NCI-H2196 (cell line): ENCODE measurements at regions not wholly inside any gene's neighbourhood (a gene's known extent, or its start where the extent isn't known, plus 50 kb on each side); places are given as distances from the start of the nearest gene placed in this dataset.

Experiments
- DNase-seq: peaks from one replicate; lab custom pipeline; 2025; ENCODE audit not compliant: unreplicated experiment; lab: John Stamatoyannopoulos, UW

DNA sequence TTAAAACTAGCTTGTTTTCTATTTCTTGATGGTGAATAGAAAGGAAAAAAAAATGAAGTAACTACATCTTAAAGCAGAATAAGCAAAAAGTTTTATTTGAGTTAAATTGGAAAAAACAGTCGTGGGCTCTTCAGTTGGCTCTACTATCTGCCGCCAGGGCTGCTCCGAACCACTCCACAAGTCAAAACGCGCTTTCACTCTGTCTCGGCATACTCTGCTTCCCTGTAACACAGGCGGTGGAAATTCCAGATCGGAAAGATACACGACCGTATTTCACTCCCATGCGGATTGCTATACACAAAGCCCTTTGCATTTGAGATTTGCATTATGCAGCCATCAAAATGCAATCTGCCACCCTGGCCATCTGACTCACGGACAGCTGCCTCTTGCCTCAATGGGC is 505.6 kb downstream of the IRX1 start:
- no peak for DNase-seq

DNA sequence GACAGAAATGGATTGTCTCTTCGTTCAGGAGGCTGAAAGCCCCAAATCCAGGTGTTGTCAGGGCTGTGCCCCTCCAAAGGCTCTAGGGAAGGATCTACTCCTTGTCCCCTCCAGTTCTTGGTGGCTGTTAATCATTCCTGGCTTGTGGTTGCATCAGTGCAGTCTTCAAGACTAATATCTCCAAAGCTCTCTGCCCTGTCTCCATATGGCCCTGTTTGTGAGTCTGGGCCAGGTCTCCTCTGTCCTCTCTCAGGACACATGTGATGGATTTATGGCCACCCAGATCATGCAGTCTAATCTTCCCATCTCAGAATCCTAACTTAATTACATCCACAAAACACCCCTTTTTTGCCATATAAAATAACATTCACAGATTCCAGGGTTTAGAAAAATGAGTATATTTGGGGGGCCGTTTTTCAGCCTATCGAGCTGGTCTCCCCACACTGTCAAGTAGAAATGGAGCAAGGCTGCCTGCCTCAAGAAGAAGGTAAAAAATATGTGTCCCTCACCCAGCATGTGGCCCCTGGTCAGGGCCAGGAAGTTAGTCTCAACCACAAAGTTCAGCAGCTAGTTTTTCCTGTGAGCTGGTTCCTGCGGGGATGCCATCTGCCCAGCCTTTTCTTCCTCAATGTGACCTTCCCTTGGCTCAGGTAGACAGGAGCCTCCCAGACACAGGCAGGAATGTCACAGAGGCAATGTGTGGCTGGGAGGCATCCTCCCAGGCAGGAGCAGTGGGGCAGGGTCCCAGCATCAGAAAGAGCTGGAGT is 509.4 kb downstream of the IRX1 start:
- no peak for DNase-seq

DNA sequence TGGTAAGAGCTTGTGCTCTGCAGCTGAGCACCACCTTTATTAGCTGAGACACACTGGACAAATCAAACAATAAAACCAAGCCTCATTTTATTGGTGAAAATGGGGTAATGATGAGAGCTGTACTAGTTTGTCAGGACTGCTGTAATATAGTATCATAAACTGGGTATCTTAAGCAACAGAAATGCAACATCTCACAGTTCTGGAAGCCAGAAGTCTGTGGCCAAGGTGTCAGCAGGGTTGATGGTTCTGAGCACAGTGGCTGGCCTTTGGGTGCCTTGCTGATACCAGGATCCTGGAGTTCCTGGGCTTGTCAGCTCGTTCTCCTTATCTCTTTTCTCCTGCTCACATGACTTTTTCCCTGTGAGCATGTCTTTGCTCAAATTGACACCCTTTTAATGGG is 513.1 kb downstream of the IRX1 start:
- no peak for DNase-seq

DNA sequence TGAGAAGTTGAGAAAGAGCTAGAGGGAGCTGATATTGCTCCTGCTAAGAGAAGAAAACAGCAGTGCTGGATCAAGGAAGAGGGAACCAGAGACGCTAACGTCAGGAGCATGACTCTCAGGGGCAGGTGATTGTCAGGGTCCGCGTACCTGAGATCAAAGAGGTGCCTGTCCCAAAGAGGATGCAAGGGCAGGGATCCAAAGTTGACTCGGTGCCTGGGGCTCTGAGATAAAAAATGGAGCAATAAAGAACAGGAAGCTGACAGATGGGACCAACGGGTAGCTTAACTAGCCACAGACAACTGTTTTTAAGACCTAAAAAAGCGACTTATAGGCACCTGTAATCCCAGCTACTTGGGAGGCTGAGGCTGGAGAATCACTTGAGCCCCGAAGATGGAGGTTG is 517.8 kb downstream of the IRX1 start:
- DNase-seq, result no peak

DNA sequence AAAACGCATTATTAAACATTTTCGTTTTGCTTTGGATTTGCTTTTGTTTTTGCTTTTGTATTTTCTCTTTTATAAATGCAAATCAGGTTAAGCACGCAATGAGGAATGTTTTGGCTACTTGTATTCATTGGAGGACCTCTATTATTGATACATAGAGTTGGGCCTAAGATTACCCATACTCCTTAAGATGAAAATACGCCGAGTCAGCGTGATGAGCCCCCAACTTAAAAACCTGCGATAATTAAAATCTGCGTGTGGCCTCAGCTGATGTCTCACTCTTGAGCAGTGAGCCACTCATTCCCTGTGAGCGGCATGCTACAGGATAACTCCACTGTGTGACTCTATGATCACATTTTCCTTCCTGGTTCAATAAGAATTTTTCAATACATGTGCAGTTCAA is 518.3 kb downstream of the IRX1 start:
- DNase-seq, result no peak

DNA sequence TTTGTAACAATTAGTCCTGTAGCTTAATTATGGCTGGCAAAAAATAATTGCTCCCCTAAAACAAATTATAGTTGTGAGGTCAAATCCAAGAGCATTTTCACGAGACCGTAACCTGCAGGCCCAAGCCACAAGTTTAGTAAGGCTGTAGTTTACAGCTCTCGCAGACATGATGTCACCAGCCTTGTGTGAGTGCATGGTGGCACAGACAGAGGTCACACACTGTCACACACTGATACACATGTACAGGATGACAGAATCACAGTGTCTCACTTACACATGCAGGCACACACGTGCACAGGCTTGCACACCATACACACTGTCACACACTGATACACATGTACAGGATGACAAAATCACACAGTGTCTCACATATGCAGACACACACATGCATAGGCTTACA is 518.8 kb downstream of the IRX1 start:
- DNase-seq, result no peak

DNA sequence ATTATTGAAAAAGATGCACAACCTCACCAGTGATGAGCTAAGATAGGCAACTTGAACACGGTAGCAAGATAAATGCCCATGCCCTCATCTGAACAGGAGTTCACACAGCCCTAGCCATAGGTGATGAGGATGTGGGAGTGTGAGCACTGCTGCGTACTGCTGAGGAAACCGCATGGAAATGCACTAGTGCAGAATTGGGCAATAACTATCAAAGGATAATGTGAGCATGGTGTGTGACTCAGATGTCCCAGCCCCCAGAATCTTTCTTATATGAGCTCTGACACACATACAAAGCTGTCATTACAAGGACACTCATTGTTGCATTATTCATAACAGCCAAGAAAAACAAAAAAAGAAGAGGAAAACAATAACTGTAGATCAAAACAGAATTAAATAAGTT is 521.2 kb downstream of the IRX1 start:
- no peak for DNase-seq

DNA sequence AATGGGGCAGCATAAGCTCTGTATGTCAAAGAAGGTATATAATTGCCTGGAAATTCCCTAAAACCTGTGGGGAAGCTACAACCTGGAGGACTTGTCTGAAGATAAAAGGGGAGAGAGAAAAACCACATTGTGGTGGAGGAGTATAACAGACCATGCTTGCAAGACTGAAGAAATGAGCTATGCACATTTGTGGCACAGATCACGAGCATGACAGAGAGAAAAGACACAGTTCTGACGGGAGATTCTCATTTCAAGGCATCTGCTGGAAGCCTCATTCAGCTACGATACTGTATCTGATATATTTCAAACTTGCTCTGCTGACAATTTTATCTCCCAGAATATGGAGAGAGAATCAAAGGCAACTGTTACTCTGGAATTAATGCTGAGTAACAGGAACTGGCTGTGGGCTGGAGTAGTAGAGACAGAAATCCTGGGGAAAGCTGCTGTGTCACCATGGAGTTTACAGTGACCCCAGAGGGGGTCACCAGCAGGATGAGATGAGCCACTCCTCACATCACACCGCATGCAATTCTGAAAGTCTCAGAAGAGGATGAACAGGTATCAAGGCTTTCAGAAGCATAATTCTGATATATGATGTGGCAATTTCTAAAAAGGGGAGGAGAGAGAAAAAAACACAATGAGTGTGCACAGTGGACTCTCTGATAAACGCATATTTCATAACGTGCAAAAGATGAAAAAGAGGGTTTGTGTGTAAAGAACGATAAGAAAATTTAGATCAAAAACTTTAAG is 528.8 kb downstream of the IRX1 start:
- DNase-seq, result no peak

DNA sequence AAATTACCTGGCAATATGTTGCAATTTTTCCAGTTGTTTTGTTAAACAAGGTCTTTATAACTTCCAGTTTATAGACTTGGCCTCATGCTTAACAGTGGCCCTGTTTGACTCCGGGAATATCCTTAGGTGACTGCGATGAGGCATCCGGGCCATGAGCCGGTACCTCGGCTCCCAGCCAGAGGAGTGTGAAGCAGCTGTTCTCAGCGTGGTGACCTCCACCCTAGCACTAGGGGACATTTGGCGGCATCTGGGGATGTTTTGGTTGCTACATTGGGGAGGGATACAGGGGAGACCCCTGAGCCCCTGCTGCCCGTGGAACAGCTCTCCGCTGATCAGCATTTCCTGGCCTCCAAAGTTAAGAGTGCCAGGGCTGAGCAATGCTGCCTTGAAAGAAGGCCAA is 533.4 kb downstream of the IRX1 start:
- no peak for DNase-seq

DNA sequence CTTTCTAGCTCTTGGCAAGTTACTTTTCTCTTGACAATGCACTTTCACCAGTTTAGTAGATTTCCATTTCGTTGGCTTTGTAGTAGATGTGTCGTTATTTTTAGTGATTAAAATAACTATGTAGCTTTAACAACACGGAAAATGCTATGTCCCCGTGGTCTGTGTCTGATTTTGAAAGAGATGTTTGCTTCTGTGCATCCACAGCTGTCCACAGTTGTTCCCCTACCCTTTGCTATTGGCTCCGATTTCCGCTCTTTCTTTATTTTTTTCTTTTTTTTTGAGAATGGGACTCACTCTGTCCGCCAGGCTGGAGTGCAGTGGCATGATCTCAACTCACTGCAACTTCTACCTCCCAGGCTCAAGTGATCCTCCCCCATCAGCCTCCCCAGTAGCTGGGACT is 533.9 kb downstream of the IRX1 start:
- DNase-seq, result no peak

DNA sequence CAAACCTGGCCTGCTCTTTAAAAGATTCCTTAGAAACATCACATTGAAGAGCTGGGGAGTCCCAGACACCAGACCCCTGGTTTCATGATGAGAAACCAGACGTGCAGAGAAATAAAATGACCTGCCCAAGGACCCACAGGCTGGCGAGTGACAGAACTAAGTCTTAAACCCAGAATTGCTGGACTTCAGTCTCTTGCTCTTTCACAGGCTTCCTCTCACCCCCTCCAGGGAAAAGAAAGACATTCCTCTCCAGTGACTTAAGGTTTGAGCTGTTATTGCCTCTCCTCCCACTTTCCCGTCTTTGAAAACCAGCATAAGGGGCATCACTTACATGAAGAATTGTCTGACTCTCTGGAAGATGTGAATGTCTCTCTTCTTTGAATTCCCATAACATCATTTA is 535.2 kb downstream of the IRX1 start:
- no peak for DNase-seq

DNA sequence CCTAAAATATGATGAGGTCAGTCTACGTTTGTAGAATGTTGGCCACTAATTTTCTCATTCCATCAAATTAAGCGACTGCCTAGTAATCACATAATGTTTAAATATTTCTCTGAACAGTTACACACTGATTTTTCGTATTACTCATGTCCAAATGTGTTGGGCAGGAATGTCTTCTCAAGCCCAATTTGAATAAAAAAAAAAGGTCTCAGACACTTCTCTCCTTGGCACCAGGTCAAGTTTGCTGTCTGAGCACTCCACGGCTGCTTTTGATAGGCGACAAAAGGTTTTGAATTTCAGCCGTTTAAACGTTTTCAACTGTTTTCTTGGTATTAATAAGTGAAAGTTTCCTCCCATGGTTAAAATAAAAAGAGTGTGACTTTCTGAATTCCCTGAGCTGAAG is 542.1 kb downstream of the IRX1 start:
- no peak for DNase-seq

DNA sequence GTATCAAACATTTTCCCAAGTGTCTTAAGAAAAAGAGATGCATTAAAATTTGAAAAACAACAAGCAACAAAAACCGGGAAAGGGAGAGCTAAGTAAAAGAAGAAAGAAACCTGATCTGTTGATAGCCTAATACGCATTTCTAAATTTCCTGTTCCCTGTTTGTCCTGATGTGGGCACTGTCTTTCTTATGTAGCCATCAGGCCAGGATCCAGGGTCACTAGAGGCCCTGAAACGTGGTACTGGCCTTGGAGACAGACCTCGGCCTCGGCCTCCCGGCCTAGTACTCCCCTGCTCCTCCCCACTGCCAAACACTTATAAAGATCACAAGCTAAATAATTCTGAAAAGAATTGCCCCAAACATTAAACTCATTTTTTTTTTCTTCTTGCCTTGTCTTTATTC is 547.2 kb downstream of the IRX1 start:
- DNase-seq, result no peak

DNA sequence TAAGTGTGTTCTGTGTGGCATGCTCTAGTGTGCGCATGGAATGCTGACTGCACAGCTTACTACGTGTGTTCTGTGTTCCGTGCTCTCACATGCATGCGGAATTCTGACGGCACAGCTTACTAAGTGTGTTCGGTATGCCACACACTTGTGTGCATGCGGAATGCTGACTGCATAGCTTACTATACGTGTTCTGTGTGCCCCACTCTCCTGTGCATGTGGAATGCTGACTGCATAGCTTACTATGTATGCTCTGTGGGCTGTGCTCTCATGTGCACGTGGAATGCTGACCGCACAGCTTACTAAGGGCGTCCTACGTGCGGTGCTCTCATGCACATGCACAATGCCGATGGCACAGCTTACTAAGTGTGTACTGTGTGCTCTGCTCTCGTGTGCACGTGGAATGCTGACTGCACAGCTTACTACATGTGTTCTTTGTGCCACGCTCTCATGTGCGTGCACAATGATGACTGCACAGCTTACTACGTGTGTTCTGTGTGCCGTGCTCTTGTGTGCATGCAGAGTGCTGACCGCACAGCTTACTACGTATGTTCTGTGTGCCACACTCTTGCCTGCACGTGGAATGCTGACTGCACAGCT is 548.9 kb downstream of the IRX1 start:
- DNase-seq, result no peak

DNA sequence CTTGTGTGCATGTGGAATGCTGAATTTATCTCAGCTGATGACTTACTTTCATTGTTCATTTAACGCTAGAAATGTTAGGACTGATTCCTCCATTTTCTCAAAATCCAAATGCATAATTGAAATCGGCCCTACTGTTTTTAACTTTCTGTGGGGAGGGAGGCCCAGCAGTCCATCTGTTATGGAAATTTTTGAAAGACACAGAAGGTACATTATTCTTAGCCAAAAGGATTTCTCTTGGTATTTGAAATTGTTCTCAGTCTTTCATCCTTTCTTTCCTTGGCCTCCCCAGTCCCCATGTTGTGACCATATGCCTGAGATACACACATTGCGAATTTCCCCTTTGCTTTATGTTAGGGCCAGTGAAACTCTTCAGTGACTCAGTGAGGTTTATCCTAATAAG is 549.9 kb downstream of the IRX1 start:
- DNase-seq, result no peak

DNA sequence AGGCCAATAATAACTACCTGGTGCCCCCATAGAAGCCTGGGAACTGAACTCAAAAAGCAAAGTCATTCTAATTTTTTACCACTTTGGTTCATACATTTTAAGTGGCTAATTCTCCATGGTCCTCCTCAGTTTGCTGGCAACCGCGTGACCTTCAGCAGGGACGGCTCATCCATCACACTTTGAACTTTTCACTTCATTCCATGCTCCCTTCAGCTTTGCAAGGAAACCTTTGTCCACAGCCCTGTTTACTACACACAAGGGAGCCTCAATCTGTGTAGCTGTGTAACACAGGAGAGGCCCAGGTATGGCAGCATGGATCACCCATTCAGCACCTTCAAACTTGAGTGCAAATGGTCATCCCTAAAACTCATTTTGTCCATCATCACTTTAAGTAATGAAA is 552.4 kb downstream of the IRX1 start:
- DNase-seq, result no peak

DNA sequence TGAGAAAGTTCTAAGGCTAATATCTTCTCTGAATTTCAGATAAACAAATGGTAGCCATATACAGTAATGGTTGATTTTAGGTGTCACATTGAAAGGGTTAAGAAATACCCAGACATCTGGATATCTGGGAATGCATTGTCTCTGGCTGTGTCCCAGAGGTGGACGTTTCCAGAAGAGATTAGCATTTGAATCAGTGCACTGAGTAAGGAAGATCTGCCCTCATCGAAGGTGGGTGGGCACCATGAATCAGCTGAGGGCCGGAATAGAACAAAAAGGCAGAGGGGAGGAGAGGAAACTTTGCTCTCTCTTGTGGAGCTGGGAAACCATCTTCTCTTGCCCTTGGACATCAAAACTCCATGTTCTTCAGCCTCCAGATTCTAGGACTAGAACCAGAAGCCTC is 554.4 kb downstream of the IRX1 start:
- no peak for DNase-seq

DNA sequence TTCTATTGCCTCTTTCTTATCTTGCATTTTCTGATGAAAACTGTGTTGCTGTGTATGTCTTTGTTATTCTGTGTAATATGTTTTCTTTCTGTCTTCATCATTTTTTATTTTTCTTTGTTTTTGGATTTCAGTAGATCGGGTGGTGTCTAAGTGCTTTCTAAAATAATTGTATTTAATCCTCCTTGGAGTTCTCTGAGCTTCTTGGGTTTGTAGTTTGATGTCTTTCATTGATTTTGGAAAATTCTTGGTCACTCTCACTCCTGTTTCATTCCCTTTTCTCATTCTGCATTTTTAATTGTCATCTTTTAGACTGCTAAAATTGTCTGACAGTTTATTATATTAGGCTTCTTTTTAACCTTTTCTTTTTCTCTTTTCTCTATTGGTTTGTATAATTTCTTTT is 560.5 kb downstream of the IRX1 start:
- DNase-seq, result no peak

DNA sequence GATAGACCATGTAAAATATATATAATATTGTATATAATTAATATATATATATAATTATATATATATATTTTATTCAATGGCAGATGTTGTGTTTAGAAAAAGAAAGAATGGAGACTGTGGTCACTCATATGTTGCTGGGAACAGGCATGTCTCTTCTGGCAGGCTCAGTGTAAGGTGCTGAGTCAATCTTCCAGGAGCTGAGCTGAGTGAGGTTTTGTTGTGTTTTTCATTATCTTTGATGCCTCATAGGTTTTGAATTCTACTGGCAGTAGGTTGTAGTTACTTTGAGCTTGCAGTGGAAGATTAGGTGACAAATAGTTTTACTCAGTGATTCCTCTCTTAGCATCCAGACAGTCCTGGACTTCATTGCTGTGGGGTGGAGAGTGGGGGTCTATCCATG is 561.3 kb downstream of the IRX1 start:
- DNase-seq, result no peak

DNA sequence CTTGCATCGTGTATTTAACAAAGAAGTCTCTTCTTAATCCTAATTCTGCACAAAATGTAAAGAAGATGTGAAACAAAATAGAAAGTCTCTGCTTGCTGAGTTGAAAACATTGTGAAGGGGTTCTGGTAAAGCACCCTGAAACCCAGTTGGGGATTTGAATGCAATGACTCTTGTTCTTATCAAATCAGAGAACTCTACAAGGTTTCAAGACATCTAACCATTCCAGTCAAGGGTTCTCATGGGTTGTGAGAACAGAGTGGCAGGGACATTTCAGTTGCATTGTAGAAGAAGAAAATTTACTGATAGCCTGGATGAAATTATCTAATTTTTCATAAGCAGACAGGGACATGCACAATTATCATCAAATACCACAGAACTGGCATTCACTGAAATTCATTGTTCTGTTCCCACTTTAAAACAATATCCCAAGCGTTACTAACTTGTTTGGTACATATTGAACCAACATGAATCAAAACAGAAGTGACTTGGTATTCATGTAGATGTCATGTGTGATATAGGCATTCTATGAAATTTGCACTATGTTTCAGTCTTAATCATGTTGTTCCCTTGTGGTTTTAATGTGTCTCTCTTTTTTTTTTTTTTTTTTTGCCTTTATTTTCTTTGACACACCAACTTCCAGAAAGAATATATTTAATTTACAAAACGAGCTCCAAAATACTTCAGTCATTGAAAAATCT is 563.3 kb downstream of the IRX1 start:
- no peak for DNase-seq

DNA sequence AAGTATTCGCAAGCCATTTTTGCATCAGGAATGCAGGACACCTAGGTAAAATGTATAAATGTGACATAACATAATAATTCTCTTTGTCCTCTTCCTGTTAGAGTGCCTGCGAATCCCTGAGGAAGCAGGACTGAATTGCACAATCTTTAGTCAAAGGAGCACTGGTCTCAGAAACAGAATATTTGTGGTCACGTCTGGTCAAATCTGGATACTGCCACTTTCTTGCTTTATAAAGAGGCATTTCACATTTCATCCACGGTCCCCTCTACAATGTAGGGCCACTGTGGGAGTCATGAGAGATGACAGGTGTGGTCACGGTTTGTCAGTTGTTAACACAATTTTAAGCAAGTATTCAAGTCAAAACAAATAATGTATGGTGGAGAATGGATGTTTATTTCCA is 564.0 kb downstream of the IRX1 start:
- no peak for DNase-seq

DNA sequence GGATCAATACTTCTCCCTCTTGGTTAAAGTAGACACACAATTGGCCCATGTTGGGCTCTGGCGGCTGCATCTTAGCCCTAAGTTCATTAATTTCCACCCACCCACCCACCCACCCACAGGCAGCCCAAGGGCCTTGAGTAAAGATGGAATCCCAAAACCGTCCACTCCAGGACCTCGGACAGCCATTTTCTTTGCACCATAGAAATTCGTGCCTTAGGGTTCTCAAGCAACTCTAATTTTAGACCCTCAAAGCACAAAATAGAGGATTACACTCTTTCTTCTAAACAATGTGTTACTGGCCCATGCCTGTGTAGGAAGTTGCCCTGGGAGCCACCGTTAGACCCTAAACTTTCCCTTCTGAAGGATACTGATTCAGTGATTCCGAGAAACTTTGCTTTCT is 568.5 kb downstream of the IRX1 start:
- DNase-seq, result no peak
